K562 (cell line): ENCODE measurements at regions not wholly inside any gene's neighbourhood (a gene's known extent, or its start where the extent isn't known, plus 50 kb on each side); places are given as distances from the start of the nearest gene placed in this dataset.

ENCODE experiments used
- RBM22 ChIP-seq: fragments of 200-400 bp; formaldehyde crosslinking; IDR thresholded peaks from 2 replicates; pipeline ENCODE4 v1.6.1; 2018; ENCODE audit warnings: low read length, low read depth; ENCODE audit not compliant: poor library complexity, severe bottlenecking
- SMAD2 ChIP-seq: fragments of 150-350 bp; IDR thresholded peaks from 2 replicates; pipeline ENCODE4 v1.6.1; 2014; ENCODE audit warnings: low read depth, mild to moderate bottlenecking, low read length
- TAF1 ChIP-seq: IDR thresholded peaks from 2 replicates; pipeline ENCODE4 v1.6.1; 2011; ENCODE audit warnings: mild to moderate bottlenecking, low read length, moderate library complexity; ENCODE audit not compliant: insufficient read depth, control insufficient read depth, severe bottlenecking; ENCODE audit errors: extremely low read depth
- TF ChIP-seq, protein P1 (sequence below): fragments of 450-650 bp; IDR thresholded peaks from 2 replicates; pipeline ENCODE4 v1.6.1; 2016; ENCODE audit warnings: low read depth
- TF ChIP-seq, protein P2 (sequence below): sonication (generic); formaldehyde crosslinking; IDR thresholded peaks from 2 replicates; pipeline ENCODE4 v1.8.0; 2022; ENCODE audit warnings: missing genetic modification reagents, mild to moderate bottlenecking, borderline replicate concordance

DNA sequence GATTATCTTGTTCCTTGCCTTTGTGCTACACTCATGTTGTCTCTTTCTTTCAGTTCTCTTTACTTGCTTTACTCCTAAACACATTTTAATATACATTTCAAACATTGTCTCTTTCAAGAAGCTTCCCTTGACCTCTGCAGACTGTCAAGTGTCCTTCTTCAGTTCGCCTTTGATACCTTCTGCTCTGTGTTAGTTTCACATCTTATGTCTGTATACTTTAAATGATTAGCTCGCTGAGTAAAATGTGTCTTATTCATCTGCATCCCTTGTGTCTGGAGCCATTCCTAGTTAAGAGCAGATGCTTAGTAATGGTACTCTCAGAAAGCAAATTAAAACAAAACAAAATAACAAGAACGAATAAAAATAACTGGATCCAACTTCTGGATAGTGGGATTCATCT lies 303.3 kb downstream of the S1PR1 start (continued):
- TF ChIP-seq, protein P1, sequence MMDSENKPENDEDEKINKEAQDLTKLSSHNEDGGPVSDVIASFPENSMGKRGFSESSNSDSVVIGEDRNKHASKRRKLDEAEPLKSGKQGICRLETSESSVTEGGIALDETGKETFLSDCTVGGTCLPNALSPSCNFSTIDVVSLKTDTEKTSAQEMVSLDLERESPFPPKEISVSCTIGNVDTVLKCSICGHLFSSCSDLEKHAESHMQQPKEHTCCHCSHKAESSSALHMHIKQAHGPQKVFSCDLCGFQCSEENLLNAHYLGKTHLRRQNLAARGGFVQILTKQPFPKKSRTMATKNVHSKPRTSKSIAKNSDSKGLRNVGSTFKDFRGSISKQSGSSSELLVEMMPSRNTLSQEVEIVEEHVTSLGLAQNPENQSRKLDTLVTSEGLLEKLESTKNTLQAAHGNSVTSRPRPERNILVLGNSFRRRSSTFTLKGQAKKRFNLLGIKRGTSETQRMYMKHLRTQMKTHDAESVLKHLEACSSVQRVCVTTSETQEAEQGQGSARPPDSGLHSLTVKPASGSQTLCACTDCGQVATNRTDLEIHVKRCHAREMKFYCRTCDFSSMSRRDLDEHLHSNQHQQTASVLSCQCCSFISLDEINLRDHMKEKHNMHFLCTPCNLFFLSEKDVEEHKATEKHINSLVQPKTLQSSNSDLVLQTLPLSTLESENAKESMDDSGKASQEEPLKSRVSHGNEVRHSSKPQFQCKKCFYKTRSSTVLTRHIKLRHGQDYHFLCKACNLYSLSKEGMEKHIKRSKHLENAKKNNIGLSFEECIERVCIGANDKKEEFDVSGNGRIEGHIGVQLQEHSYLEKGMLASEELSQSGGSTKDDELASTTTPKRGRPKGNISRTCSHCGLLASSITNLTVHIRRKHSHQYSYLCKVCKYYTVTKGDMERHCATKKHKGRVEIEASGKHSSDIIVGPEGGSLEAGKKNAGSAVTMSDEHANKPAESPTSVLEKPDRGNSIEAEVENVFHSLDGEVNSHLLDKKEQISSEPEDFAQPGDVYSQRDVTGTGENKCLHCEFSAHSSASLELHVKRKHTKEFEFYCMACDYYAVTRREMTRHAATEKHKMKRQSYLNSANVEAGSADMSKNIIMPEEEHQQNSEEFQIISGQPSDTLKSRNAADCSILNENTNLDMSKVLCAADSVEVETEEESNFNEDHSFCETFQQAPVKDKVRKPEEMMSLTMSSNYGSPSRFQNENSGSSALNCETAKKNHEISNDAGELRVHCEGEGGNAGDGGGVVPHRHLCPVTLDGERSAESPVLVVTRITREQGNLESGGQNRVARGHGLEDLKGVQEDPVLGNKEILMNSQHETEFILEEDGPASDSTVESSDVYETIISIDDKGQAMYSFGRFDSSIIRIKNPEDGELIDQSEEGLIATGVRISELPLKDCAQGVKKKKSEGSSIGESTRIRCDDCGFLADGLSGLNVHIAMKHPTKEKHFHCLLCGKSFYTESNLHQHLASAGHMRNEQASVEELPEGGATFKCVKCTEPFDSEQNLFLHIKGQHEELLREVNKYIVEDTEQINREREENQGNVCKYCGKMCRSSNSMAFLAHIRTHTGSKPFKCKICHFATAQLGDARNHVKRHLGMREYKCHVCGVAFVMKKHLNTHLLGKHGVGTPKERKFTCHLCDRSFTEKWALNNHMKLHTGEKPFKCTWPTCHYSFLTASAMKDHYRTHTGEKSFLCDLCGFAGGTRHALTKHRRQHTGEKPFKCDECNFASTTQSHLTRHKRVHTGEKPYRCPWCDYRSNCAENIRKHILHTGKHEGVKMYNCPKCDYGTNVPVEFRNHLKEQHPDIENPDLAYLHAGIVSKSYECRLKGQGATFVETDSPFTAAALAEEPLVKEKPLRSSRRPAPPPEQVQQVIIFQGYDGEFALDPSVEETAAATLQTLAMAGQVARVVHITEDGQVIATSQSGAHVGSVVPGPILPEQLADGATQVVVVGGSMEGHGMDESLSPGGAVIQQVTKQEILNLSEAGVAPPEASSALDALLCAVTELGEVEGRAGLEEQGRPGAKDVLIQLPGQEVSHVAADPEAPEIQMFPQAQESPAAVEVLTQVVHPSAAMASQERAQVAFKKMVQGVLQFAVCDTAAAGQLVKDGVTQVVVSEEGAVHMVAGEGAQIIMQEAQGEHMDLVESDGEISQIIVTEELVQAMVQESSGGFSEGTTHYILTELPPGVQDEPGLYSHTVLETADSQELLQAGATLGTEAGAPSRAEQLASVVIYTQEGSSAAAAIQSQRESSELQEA, result no peak
- TF ChIP-seq, protein P2, sequence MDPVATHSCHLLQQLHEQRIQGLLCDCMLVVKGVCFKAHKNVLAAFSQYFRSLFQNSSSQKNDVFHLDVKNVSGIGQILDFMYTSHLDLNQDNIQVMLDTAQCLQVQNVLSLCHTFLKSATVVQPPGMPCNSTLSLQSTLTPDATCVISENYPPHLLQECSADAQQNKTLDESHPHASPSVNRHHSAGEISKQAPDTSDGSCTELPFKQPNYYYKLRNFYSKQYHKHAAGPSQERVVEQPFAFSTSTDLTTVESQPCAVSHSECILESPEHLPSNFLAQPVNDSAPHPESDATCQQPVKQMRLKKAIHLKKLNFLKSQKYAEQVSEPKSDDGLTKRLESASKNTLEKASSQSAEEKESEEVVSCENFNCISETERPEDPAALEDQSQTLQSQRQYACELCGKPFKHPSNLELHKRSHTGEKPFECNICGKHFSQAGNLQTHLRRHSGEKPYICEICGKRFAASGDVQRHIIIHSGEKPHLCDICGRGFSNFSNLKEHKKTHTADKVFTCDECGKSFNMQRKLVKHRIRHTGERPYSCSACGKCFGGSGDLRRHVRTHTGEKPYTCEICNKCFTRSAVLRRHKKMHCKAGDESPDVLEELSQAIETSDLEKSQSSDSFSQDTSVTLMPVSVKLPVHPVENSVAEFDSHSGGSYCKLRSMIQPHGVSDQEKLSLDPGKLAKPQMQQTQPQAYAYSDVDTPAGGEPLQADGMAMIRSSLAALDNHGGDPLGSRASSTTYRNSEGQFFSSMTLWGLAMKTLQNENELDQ (CRISPR knock-in tag), result no peak
- TF ChIP-seq SMAD2 (no peak), RBM22 (no peak), TAF1 (no peak)
